Psoas muscle (tissue), 7 donors: ENCODE measurements at regions not wholly inside any gene's neighbourhood (a gene's known extent, or its start where the extent isn't known, plus 50 kb on each side); places are given as distances from the start of the nearest gene placed in this dataset.

ENCODE experiments used
- ATAC-seq, 4 donors: fragments of 200-7000 bp; cut with Tn5 transposase; one replicate each; pipeline ENCODE4 v1.9.1; 2020; ENCODE audit warnings: moderate library complexity in 3 of 4, mild to moderate bottlenecking in 2 of 4
- DNase-seq, 2 donors: peaks; one replicate each; pipeline ENCODE4 v3.0.0-alpha.2; 2020
- H3K27ac ChIP-seq: fragments of 200-600 bp; one replicate; pipeline ENCODE4 v1.8.0; 2022
- H3K27me3 ChIP-seq, 3 donors: fragments of 200-600 bp in 1 of 3; one replicate each; pipeline versions ENCODE4 v1.6.1 to v1.8.0; 2013 to 2022; ENCODE audit warnings: low read length in 2 of 3, mild to moderate bottlenecking in 2 of 3, moderate library complexity in 1 of 3; ENCODE audit not compliant: insufficient read depth in 3 of 3
- H3K36me3 ChIP-seq, 2 donors: fragments of 200-600 bp in 1 of 2; one replicate each; pipeline versions ENCODE4 v1.6.1 to v1.8.0; 2013 to 2022; ENCODE audit warnings: low read depth in 1 of 2, mild to moderate bottlenecking in 1 of 2, moderate library complexity in 1 of 2; ENCODE audit not compliant: insufficient read depth in 1 of 2
- H3K4me1 ChIP-seq: fragments of 200-600 bp; one replicate; pipeline ENCODE4 v1.8.0; 2022
- H3K4me3 ChIP-seq: fragments of 200-600 bp; one replicate; pipeline ENCODE4 v1.8.0; 2022; ENCODE audit warnings: mild to moderate bottlenecking
- H3K9me3 ChIP-seq: fragments of 200-600 bp; one replicate; pipeline ENCODE4 v1.8.0; 2022
- CTCF ChIP-seq: fragments of 200-600 bp; IDR thresholded peaks from one replicate; pipeline ENCODE4 v1.8.0; 2022; ENCODE audit warnings: antibody characterized with exemption
- WGBS, 3 donors: extraction: QIAGEN DNeasy Blood & Tissue Kit; methylation state at CpG; one replicate each; pipeline versions ENCODE4 v1.1.6 to v1.1.7; 2013; 5-methylcytosine and 5-hydroxymethylcytosine counted together
- intact Hi-C, 2 donors: fragments of 100-400 bp; cut with DNase I; formaldehyde crosslinking; loops; one replicate each; pipeline versions ENCODE4 v1.11.0 to v1.14.2; 2022
- donor health status: healthy with polysubstance abuse.
- donor health status: DM: no; HTN: no; CAD: no; lungs with moderate emphysema.
- donor health status: Bipolar disorder and iron deficiency.
- donor health status: healthy.
- donor health status: DM: yes; HTN: yes; CAD: no.
- donor health status: DM: no; HTN: no; CAD: no.
- donor health status: DM: yes; HTN: yes; CAD: no.

- no peak for DNase-seq
- no peaks in the 10 kb centered on the region for H3K36me3 ChIP-seq
- H3K4me3 ChIP-seq: no peak overlapping the region
- 94 to 96% (median 95%) methylated on average over 5 of the region's 5 CpGs for WGBS, 3 donors
- H3K9me3 ChIP-seq: no peaks in the 10 kb centered on the region
- intact Hi-C loops: no loop called here
- H3K4me1 ChIP-seq: no peaks in the 10 kb centered on the region
- no peak for ATAC-seq
- no peaks in the 10 kb centered on the region for H3K27me3 ChIP-seq
- H3K27ac ChIP-seq: no peak overlapping the region
- TF ChIP-seq CTCF: no peak
Observed at GRCh38 chr12:27192118-27192802, 51.8 kb upstream of the STK38L start.

- intact Hi-C loops: no loop called here
- H3K4me3 ChIP-seq: no peak overlapping the region
Observed at GRCh38 chr12:27193106-27193505, 51.0 kb upstream of the STK38L start.

GRCh38 chr12:27193854-27194544, 50.1 kb upstream of the STK38L start:
- no peak for TF ChIP-seq CTCF
- peak; percentile 61 to 77 (median 72) for ATAC-seq
- Histone ChIP-seq H3K36me3 (no peaks in the 10 kb centered on the region), H3K27ac (no peak overlapping the region), H3K27me3 (no peaks in the 10 kb centered on the region), H3K4me3 (no peak overlapping the region), H3K9me3 (no peaks in the 10 kb centered on the region), H3K4me1 (no peaks in the 10 kb centered on the region)
- no peak for DNase-seq
- intact Hi-C loops: no loop called here
- 27 to 46% (median 42%) methylated on average over 2 of the region's 2 CpGs for WGBS, 3 donors

More at GRCh38 chr12:27193106-27193505, 51.0 kb upstream of the STK38L start:
- ATAC-seq (no peak), DNase-seq (no peak)
- 26 to 76% (median 56%) methylated on average over 2 of the region's 2 CpGs for WGBS, 3 donors
- Histone ChIP-seq H3K27ac (no peak overlapping the region), H3K9me3 (no peaks in the 10 kb centered on the region), H3K4me1 (no peaks in the 10 kb centered on the region), H3K27me3 (no peaks in the 10 kb centered on the region), H3K36me3 (no peaks in the 10 kb centered on the region)
- TF ChIP-seq CTCF: no peak
